HuH-7.5 (cell line): ENCODE measurements at regions not wholly inside any gene's neighbourhood (a gene's known extent, or its start where the extent isn't known, plus 50 kb on each side); places are given as distances from the start of the nearest gene placed in this dataset.
"Not testable (repeated sequence)": the region's sequence is repeated elsewhere in the genome, so short reads cannot be mapped to it uniquely, and the experiment has no call there.

Experiments
- DNase-seq: peaks from one replicate; pipeline ENCODE4 v3.0.0; 2011; ENCODE audit warnings: low spot score

- no peak for DNase-seq
Measured at GRCh38 chr2:195537811-195538210, 119.2 kb upstream of the SLC39A10 start.

- no peak for DNase-seq
Measured at GRCh38 chr2:195536906-195537305, 120.1 kb upstream of the SLC39A10 start.

- no peak for DNase-seq
Measured at GRCh38 chr2:195535911-195536522, 121.0 kb upstream of the SLC39A10 start.

- DNase-seq, result no peak
Measured at GRCh38 chr2:195534971-195535370, 122.1 kb upstream of the SLC39A10 start.

- DNase-seq, result no peak
Measured at GRCh38 chr2:195533771-195534642, 123.0 kb upstream of the SLC39A10 start.

- DNase-seq, result no peak
Measured at GRCh38 chr2:195532628-195533271, 124.3 kb upstream of the SLC39A10 start.

- DNase-seq, result no peak
Measured at GRCh38 chr2:195532255-195532627, 124.8 kb upstream of the SLC39A10 start.

GRCh38 chr2:195531754-195532153, 125.3 kb upstream of the SLC39A10 start:
- DNase-seq, result no peak

GRCh38 chr2:195523242-195523641, 133.8 kb upstream of the SLC39A10 start:
- DNase-seq, result not testable (repeated sequence)

GRCh38 chr2:195521589-195521988, 135.4 kb upstream of the SLC39A10 start:
- DNase-seq, result no peak

- DNase-seq, result no peak
Measured at GRCh38 chr2:195520671-195521155, 136.3 kb upstream of the SLC39A10 start.

GRCh38 chr2:195515551-195515950, 141.5 kb upstream of the SLC39A10 start:
- DNase-seq, result no peak

GRCh38 chr2:195514365-195514764, 142.7 kb upstream of the SLC39A10 start:
- DNase-seq, result no peak

- no peak for DNase-seq
Measured at GRCh38 chr2:195513119-195513518, 143.9 kb upstream of the SLC39A10 start.

- no peak for DNase-seq
Measured at GRCh38 chr2:195509551-195509950, 147.5 kb upstream of the SLC39A10 start.

GRCh38 chr2:195508139-195508455, 148.9 kb upstream of the SLC39A10 start:
- DNase-seq, result no peak

GRCh38 chr2:195507447-195508138, 149.4 kb upstream of the SLC39A10 start:
- no peak for DNase-seq

- DNase-seq, result no peak
Measured at GRCh38 chr2:195505701-195506100, 151.3 kb upstream of the SLC39A10 start.

GRCh38 chr2:195503208-195503607, 153.8 kb upstream of the SLC39A10 start:
- DNase-seq, result no peak

- no peak for DNase-seq
Measured at GRCh38 chr2:195501746-195502145, 155.3 kb upstream of the SLC39A10 start.

- no peak for DNase-seq
Measured at GRCh38 chr2:195500879-195501278, 156.1 kb upstream of the SLC39A10 start.

- DNase-seq, result no peak
Measured at GRCh38 chr2:195498839-195499490, 158.1 kb upstream of the SLC39A10 start.
